Effector memory CD8-positive, alpha-beta T cell (primary cell): ENCODE measurements at regions not wholly inside any gene's neighbourhood (a gene's known extent, or its start where the extent isn't known, plus 50 kb on each side); places are given as distances from the start of the nearest gene placed in this dataset.
"Not testable (repeated sequence)": the region's sequence is repeated elsewhere in the genome, so short reads cannot be mapped to it uniquely, and the experiment has no call there.

Source experiments
- ATAC-seq: fragments of 150-1000 bp; cut with Tn5 transposase; replicated peaks from 2 replicates; pipeline ENCODE4 v1.10.0; 2021; ENCODE audit warnings: mild to moderate bottlenecking, moderate library complexity
- DNase-seq, 3 experiments: peaks; one replicate each; pipeline ENCODE4 v3.0.0; 2021
- H3K27ac Mint-ChIP-seq, 2 donors: one replicate each; pipeline ENCODE4 v1.8.0; 2022; ENCODE audit warnings: mild to moderate bottlenecking in 2 of 2, mixed read lengths in 2 of 2, moderate library complexity in 2 of 2
- H3K27me3 Mint-ChIP-seq, 2 donors: one replicate each; pipeline ENCODE4 v1.8.0; 2022; ENCODE audit warnings: mixed read lengths in 2 of 2
- H3K36me3 Mint-ChIP-seq: one replicate; pipeline ENCODE4 v1.8.0; 2022; ENCODE audit warnings: mild to moderate bottlenecking, moderate library complexity, mixed read lengths; ENCODE audit not compliant: insufficient read depth
- H3K4me1 Mint-ChIP-seq, 2 donors: one replicate each; pipeline ENCODE4 v1.8.0; 2022; ENCODE audit warnings: low read depth in 2 of 2, mixed read lengths in 2 of 2
- H3K4me3 Mint-ChIP-seq, 2 donors: one replicate each; pipeline ENCODE4 v1.8.0; 2022; ENCODE audit warnings: mild to moderate bottlenecking in 2 of 2, mixed read lengths in 2 of 2, moderate library complexity in 2 of 2
- H3K9me3 Mint-ChIP-seq, 2 donors: one replicate each; pipeline ENCODE4 v1.8.0; 2022; ENCODE audit warnings: mixed read lengths in 2 of 2

- Mint-ChIP-seq H3K27ac (no peak overlapping the region), H3K4me3 (no peak overlapping the region)
- DNase-seq: no peak
Observed at GRCh38 chr1:245056913-245057312, 97.9 kb upstream of the KIF26B start.

GRCh38 chr1:245056296-245056695, 98.5 kb upstream of the KIF26B start:
- H3K9me3 Mint-ChIP-seq, H3K36me3 Mint-ChIP-seq, H3K27ac Mint-ChIP-seq, ATAC-seq, H3K4me3 Mint-ChIP-seq, DNase-seq: not testable (repeated sequence)
- Mint-ChIP-seq H3K4me1 (peaks cover 11 to 14% of the 10 kb centered on the region in 2 donors), H3K27me3 (peaks cover 12 to 50% of the 10 kb centered on the region in 2 donors)

More at GRCh38 chr1:245056913-245057312, 97.9 kb upstream of the KIF26B start:
- H3K4me1 Mint-ChIP-seq: peaks cover 6 to 9% of the 10 kb centered on the region in 2 donors
- H3K27me3 Mint-ChIP-seq: peaks cover 6 to 43% of the 10 kb centered on the region in 2 donors
- no peak for ATAC-seq
- H3K9me3 Mint-ChIP-seq: no peaks in the 10 kb centered on the region
- peaks cover 4% of the 10 kb centered on the region for H3K36me3 Mint-ChIP-seq

- Mint-ChIP-seq H3K27ac (no peak overlapping the region), H3K9me3 (no peaks in the 10 kb centered on the region), H3K4me3 (no peak overlapping the region), H3K27me3 (peaks cover 17 to 52% of the 10 kb centered on the region in 2 donors), H3K4me1 (peaks cover 11 to 16% of the 10 kb centered on the region in 2 donors), H3K36me3 (peaks cover 4% of the 10 kb centered on the region)
- DNase-seq: no peak
- no peak for ATAC-seq
Observed at GRCh38 chr1:245055752-245056151, 99.0 kb upstream of the KIF26B start.

- no peak for ATAC-seq
- H3K9me3 Mint-ChIP-seq: no peaks in the 10 kb centered on the region
- no peak for DNase-seq
- peaks cover 23 to 52% of the 10 kb centered on the region in 2 donors for H3K27me3 Mint-ChIP-seq
- peaks cover 11 to 16% of the 10 kb centered on the region in 2 donors for H3K4me1 Mint-ChIP-seq
- H3K27ac Mint-ChIP-seq: peak overlapping the region in 1 of 2 donors; percentile 3
- H3K36me3 Mint-ChIP-seq: peaks cover 4% of the 10 kb centered on the region
- H3K4me3 Mint-ChIP-seq: no peak overlapping the region
Observed at GRCh38 chr1:245054507-245055270, 100.1 kb upstream of the KIF26B start.

GRCh38 chr1:245054105-245054504, 100.7 kb upstream of the KIF26B start:
- Mint-ChIP-seq H3K36me3 (peaks cover 4% of the 10 kb centered on the region), H3K9me3 (no peaks in the 10 kb centered on the region), H3K27me3 (peaks cover 23 to 52% of the 10 kb centered on the region in 2 donors), H3K4me3 (no peak overlapping the region), H3K4me1 (peaks cover 11 to 16% of the 10 kb centered on the region in 2 donors), H3K27ac (peak overlapping the region in 1 of 2 donors; percentile 3)
- ATAC-seq: no peak
- DNase-seq: no peak

- peaks cover 4% of the 10 kb centered on the region for H3K36me3 Mint-ChIP-seq
- no peaks in the 10 kb centered on the region for H3K9me3 Mint-ChIP-seq
- H3K27ac Mint-ChIP-seq: no peak overlapping the region
- peaks cover 23 to 52% of the 10 kb centered on the region in 2 donors for H3K27me3 Mint-ChIP-seq
- DNase-seq (no peak), ATAC-seq (no peak)
- H3K4me3 Mint-ChIP-seq: peak overlapping the region in 1 of 2 donors; percentile 33
- H3K4me1 Mint-ChIP-seq: peaks cover 11 to 16% of the 10 kb centered on the region in 2 donors
Observed at GRCh38 chr1:245052258-245052657, 102.5 kb upstream of the KIF26B start.

GRCh38 chr1:245051349-245052221, 103.2 kb upstream of the KIF26B start:
- Mint-ChIP-seq H3K4me3 (peak overlapping the region; percentile 29 to 33), H3K27ac (peak overlapping the region; percentile 11 to 18), H3K9me3 (no peaks in the 10 kb centered on the region), H3K4me1 (peaks cover 11 to 16% of the 10 kb centered on the region in 2 donors), H3K36me3 (peaks cover 4% of the 10 kb centered on the region), H3K27me3 (peaks cover 23 to 52% of the 10 kb centered on the region in 2 donors)
- peak; percentile 50 for ATAC-seq
- no peak for DNase-seq

GRCh38 chr1:245046769-245047168, 108.0 kb upstream of the KIF26B start:
- H3K36me3 Mint-ChIP-seq: no peaks in the 10 kb centered on the region
- ATAC-seq: no peak
- H3K4me3 Mint-ChIP-seq: no peak overlapping the region

GRCh38 chr1:245046315-245046714, 108.5 kb upstream of the KIF26B start:
- no peak overlapping the region for H3K4me3 Mint-ChIP-seq
- H3K27me3 Mint-ChIP-seq: peaks cover 3 to 11% of the 10 kb centered on the region in 2 donors

More at GRCh38 chr1:245046769-245047168, 108.0 kb upstream of the KIF26B start:
- DNase-seq: no peak
- peaks cover 7 to 16% of the 10 kb centered on the region in 2 donors for H3K27me3 Mint-ChIP-seq
- no peak overlapping the region for H3K27ac Mint-ChIP-seq
- no peaks in the 10 kb centered on the region for H3K9me3 Mint-ChIP-seq
- H3K4me1 Mint-ChIP-seq: peaks cover 4 to 9% of the 10 kb centered on the region in 2 donors

GRCh38 chr1:245045087-245045881, 109.5 kb upstream of the KIF26B start:
- Mint-ChIP-seq H3K27ac (no peak overlapping the region), H3K4me3 (no peak overlapping the region), H3K9me3 (no peaks in the 10 kb centered on the region), H3K4me1 (peaks cover 0 to 3% of the 10 kb centered on the region in 2 donors), H3K36me3 (no peaks in the 10 kb centered on the region), H3K27me3 (peaks cover 0 to 1% of the 10 kb centered on the region in 2 donors)
- no peak for DNase-seq
- no peak for ATAC-seq

More at GRCh38 chr1:245046315-245046714, 108.5 kb upstream of the KIF26B start:
- DNase-seq (no peak), ATAC-seq (no peak)
- Mint-ChIP-seq H3K4me1 (peaks cover 0 to 6% of the 10 kb centered on the region in 2 donors), H3K36me3 (no peaks in the 10 kb centered on the region), H3K27ac (no peak overlapping the region), H3K9me3 (no peaks in the 10 kb centered on the region)

- Mint-ChIP-seq H3K9me3 (no peaks in the 10 kb centered on the region), H3K4me1 (peaks cover 0 to 3% of the 10 kb centered on the region in 2 donors), H3K4me3 (no peak overlapping the region), H3K27me3 (no peaks in the 10 kb centered on the region), H3K27ac (no peak overlapping the region), H3K36me3 (no peaks in the 10 kb centered on the region)
- ATAC-seq (no peak), DNase-seq (no peak)
Observed at GRCh38 chr1:245043611-245043940, 111.2 kb upstream of the KIF26B start.

GRCh38 chr1:245041058-245041698, 113.6 kb upstream of the KIF26B start:
- H3K4me1 Mint-ChIP-seq: peaks cover 0 to 3% of the 10 kb centered on the region in 2 donors
- ATAC-seq (no peak), DNase-seq (no peak)
- no peaks in the 10 kb centered on the region for H3K9me3 Mint-ChIP-seq
- no peak overlapping the region for H3K27ac Mint-ChIP-seq
- no peaks in the 10 kb centered on the region for H3K36me3 Mint-ChIP-seq
- no peaks in the 10 kb centered on the region for H3K27me3 Mint-ChIP-seq
- H3K4me3 Mint-ChIP-seq: no peak overlapping the region
